Ovary (tissue), 3 donors: ENCODE measurements at regions not wholly inside any gene's neighbourhood (a gene's known extent, or its start where the extent isn't known, plus 50 kb on each side); places are given as distances from the start of the nearest gene placed in this dataset.

Experiments used
- POLR2A ChIP-seq: fragments of 450-650 bp; IDR thresholded peaks from one replicate; pipeline ENCODE4 v1.6.1; 2017; ENCODE audit warnings: antibody characterized with exemption, mild to moderate bottlenecking, moderate library complexity
- TF ChIP-seq, protein P1 (sequence below), 3 donors: fragments of 450-650 bp in 2 of 3; fragments of 200-600 bp in 1 of 3; IDR thresholded peaks; one replicate each; pipeline versions ENCODE4 v1.5.1 to v1.8.0; 2016 to 2022; ENCODE audit warnings: antibody characterized with exemption in 3 of 3, mild to moderate bottlenecking in 1 of 3
- donor health status: DM: no; HTN: no; CAD: no.

DNA sequence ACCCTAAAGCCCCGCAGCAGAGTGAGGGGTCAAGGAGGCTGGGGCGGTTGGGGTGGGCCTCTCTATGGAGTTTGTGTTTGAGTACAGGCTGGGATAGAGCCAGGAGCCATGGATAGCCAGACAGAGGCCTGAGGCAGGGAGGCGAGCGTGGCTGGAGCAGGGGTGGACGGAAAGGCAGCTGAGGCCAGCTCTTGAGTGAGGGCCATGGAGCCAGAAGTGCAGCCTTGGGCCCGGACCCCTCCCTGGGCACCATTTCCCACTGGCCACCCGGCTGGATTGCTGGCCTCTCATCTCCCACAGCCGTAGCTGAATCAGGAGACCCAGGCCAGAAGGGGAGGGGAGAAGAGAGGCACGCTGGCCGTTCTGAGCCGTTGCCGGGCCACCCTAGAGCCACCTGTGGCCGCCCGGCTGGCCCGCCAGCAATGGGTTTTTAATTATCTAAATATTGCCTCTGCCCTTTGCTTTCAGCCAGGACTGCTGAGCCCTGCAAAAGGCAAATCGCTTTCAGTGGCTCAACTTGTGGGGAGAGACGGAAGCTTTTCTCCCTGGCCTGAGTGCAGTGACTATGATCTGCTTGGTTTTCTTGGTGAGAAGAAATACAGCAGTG, 75.2 kb upstream of the GSE1 start:
- TF ChIP-seq POLR2A = no peak
- TF ChIP-seq, protein P1, sequence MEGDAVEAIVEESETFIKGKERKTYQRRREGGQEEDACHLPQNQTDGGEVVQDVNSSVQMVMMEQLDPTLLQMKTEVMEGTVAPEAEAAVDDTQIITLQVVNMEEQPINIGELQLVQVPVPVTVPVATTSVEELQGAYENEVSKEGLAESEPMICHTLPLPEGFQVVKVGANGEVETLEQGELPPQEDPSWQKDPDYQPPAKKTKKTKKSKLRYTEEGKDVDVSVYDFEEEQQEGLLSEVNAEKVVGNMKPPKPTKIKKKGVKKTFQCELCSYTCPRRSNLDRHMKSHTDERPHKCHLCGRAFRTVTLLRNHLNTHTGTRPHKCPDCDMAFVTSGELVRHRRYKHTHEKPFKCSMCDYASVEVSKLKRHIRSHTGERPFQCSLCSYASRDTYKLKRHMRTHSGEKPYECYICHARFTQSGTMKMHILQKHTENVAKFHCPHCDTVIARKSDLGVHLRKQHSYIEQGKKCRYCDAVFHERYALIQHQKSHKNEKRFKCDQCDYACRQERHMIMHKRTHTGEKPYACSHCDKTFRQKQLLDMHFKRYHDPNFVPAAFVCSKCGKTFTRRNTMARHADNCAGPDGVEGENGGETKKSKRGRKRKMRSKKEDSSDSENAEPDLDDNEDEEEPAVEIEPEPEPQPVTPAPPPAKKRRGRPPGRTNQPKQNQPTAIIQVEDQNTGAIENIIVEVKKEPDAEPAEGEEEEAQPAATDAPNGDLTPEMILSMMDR (IDR thresholded peaks at IDR 0.05) = no peak
